Sigmoid colon (tissue), 4 donors: ENCODE measurements at regions not wholly inside any gene's neighbourhood (a gene's known extent, or its start where the extent isn't known, plus 50 kb on each side); places are given as distances from the start of the nearest gene placed in this dataset.

Experiments used
- EP300 ChIP-seq, 4 donors: sonication (generic); formaldehyde crosslinking; IDR thresholded peaks; one replicate each; pipeline ENCODE4 v1.6.1; 2017; ENCODE audit warnings: antibody characterized with exemption in 4 of 4
- POLR2A ChIP-seq, 2 donors: fragments of 450-650 bp; IDR thresholded peaks; one replicate each; pipeline ENCODE4 v1.6.1; 2016; ENCODE audit warnings: antibody characterized with exemption in 2 of 2, mild to moderate bottlenecking in 2 of 2, moderate library complexity in 2 of 2
- POLR2AphosphoS5 ChIP-seq, 4 donors: sonication (generic); formaldehyde crosslinking; IDR thresholded peaks; one replicate each; pipeline ENCODE4 v1.6.1; 2017; ENCODE audit warnings: antibody characterized with exemption in 4 of 4
- TF ChIP-seq, protein P1 (sequence below), 4 experiments: fragments of 450-650 bp in 3 of 4; fragments of 200-600 bp in 1 of 4; IDR thresholded peaks; one replicate each; pipeline ENCODE4 v1.5.1; 2016 to 2019; ENCODE audit warnings: antibody characterized with exemption in 4 of 4, mild to moderate bottlenecking in 3 of 4, moderate library complexity in 2 of 4

GRCh38 chr2:120525056-120526046 lies 179.4 kb downstream of the INHBB start:
- no peak for TF ChIP-seq EP300 (IDR thresholded peaks at IDR 0.05)
- TF ChIP-seq POLR2AphosphoS5 (IDR thresholded peaks at IDR 0.05): no peak
- TF ChIP-seq, protein P1, sequence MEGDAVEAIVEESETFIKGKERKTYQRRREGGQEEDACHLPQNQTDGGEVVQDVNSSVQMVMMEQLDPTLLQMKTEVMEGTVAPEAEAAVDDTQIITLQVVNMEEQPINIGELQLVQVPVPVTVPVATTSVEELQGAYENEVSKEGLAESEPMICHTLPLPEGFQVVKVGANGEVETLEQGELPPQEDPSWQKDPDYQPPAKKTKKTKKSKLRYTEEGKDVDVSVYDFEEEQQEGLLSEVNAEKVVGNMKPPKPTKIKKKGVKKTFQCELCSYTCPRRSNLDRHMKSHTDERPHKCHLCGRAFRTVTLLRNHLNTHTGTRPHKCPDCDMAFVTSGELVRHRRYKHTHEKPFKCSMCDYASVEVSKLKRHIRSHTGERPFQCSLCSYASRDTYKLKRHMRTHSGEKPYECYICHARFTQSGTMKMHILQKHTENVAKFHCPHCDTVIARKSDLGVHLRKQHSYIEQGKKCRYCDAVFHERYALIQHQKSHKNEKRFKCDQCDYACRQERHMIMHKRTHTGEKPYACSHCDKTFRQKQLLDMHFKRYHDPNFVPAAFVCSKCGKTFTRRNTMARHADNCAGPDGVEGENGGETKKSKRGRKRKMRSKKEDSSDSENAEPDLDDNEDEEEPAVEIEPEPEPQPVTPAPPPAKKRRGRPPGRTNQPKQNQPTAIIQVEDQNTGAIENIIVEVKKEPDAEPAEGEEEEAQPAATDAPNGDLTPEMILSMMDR (IDR thresholded peaks at IDR 0.05): no peak
- no peak for TF ChIP-seq POLR2A (IDR thresholded peaks at IDR 0.05)
